H1 (cell line): ENCODE measurements at regions not wholly inside any gene's neighbourhood (a gene's known extent, or its start where the extent isn't known, plus 50 kb on each side); places are given as distances from the start of the nearest gene placed in this dataset.

Experiments
- CTCF ChIA-PET: fragments of 300-600 bp; sonication (Branson Sonifier 250); formaldehyde crosslinking; loops from one replicate; lab custom pipeline; 2021; ENCODE audit not compliant: partially characterized antibody; lab: Charles Lee
- POLR2A ChIA-PET: fragments of 300-600 bp; sonication (Branson Sonifier 250); formaldehyde crosslinking; loops from one replicate; lab custom pipeline; 2021; ENCODE audit warnings: inconsistent platforms; ENCODE audit not compliant: partially characterized antibody; lab: Charles Lee
- DNase-seq, 2 experiments: peaks; one replicate each; pipeline versions ENCODE4 v3.0.0 to v3.0.0-alpha.2; 2010 to 2022; ENCODE audit warnings: low spot score in 2 of 2, low read depth in 1 of 2, mixed read lengths in 1 of 2
- FAIRE-seq: peaks from 2 replicates; lab custom pipeline; 2011; peaks lifted over from hg19 to GRCh38; lab: Jason Lieb, UNC
- H2AFZ ChIP-seq: 2 replicates; pipeline ENCODE4 v1.8.1; 2012; ENCODE audit warnings: low read length, inconsistent platforms
- H2AK5ac ChIP-seq: 2 replicates; pipeline ENCODE4 v1.6.1; 2013; ENCODE audit warnings: low read depth, low read length
- H2BK120ac ChIP-seq: replicated peaks from 2 replicates; pipeline ENCODE3; 2013; ENCODE audit warnings: low read depth, low read length, inconsistent platforms
- H2BK12ac ChIP-seq: 2 replicates; pipeline ENCODE4 v1.6.1; 2013; ENCODE audit warnings: low read depth, low read length
- H2BK15ac ChIP-seq: 2 replicates; pipeline ENCODE4 v1.6.1; 2013; ENCODE audit warnings: low read length
- H2BK20ac ChIP-seq: 2 replicates; pipeline ENCODE4 v1.6.1; 2013; ENCODE audit warnings: low read length
- H2BK5ac ChIP-seq: 2 replicates; pipeline ENCODE4 v1.6.1; 2013; ENCODE audit warnings: low read depth, low read length
- H3K14ac ChIP-seq: 2 replicates; pipeline ENCODE4 v1.6.1; 2013; ENCODE audit warnings: inconsistent platforms; ENCODE audit not compliant: insufficient read length
- H3K18ac ChIP-seq: 2 replicates; pipeline ENCODE4 v1.6.1; 2013; ENCODE audit warnings: low read length; ENCODE audit errors: extremely low read depth
- H3K23ac ChIP-seq: 2 replicates; pipeline ENCODE4 v1.6.1; 2013; ENCODE audit warnings: inconsistent platforms; ENCODE audit not compliant: insufficient read length
- H3K23me2 ChIP-seq: 2 replicates; pipeline ENCODE4 v1.6.1; 2013; ENCODE audit warnings: low read depth, low read length
- H3K27ac ChIP-seq: 2 replicates; pipeline ENCODE4 v1.6.1; 2011; ENCODE audit warnings: low read depth, low read length, inconsistent platforms
- H3K27me3 ChIP-seq, 4 experiments: replicated peaks in 1 of 4; 1 replicate in 1 of 4; 2 replicates in 3 of 4; pipeline versions ENCODE4 v1.6.1 to v1.8.1; 2011 to 2013; ENCODE audit warnings: low read length in 3 of 4, mild to moderate bottlenecking in 3 of 4, inconsistent platforms in 2 of 4, mixed read lengths in 2 of 4, moderate library complexity in 1 of 4; ENCODE audit not compliant: control insufficient read depth in 3 of 4, insufficient read depth in 3 of 4; ENCODE audit errors: extremely low read depth in 1 of 4
- H3K36me3 ChIP-seq, 4 experiments: 2 replicates each; pipeline versions ENCODE4 v1.6.1 to v1.8.1; 2011 to 2013; ENCODE audit warnings: mild to moderate bottlenecking in 4 of 4, low read length in 3 of 4, moderate library complexity in 2 of 4, control low read depth in 1 of 4, inconsistent platforms in 1 of 4; ENCODE audit not compliant: insufficient read depth in 4 of 4, control insufficient read depth in 2 of 4
- H3K4ac ChIP-seq: replicated peaks from 2 replicates; pipeline ENCODE3; 2013; ENCODE audit warnings: low read length, low read depth, mixed read lengths, inconsistent platforms; ENCODE audit not compliant: insufficient read length
- H3K4me1 ChIP-seq, 4 experiments: replicated peaks in 1 of 4; 1 replicate in 1 of 4; 2 replicates in 3 of 4; pipeline versions ENCODE4 v1.6.1 to v1.8.1; 2011 to 2013; ENCODE audit warnings: low read length in 3 of 4, inconsistent platforms in 2 of 4, mixed read lengths in 1 of 4; ENCODE audit not compliant: insufficient read depth in 4 of 4, control insufficient read depth in 3 of 4
- H3K4me2 ChIP-seq, 2 experiments: 2 replicates each; pipeline versions ENCODE4 v1.6.1 to v1.8.1; 2011 to 2013; ENCODE audit warnings: low read depth in 2 of 2, low read length in 2 of 2, control low read depth in 1 of 2, inconsistent platforms in 1 of 2, mild to moderate bottlenecking in 1 of 2; ENCODE audit not compliant: insufficient read depth in 1 of 2
- H3K4me3 ChIP-seq, 4 experiments: fragments of 200-600, 300-600 bp in 1 of 4; sonication (generic), shearing (Covaris generic), sonication (Bioruptor Twin) in 1 of 4; 2 replicates each; pipeline versions ENCODE4 v1.5.1 to v1.8.1; 2011 to 2016; ENCODE audit warnings: low read length in 4 of 4, low read depth in 3 of 4, control low read depth in 2 of 4, inconsistent platforms in 2 of 4, mild to moderate bottlenecking in 2 of 4, mixed read lengths in 1 of 4, moderate library complexity in 1 of 4; ENCODE audit not compliant: insufficient read depth in 2 of 4; ENCODE audit errors: extremely low read depth in 1 of 4
- H3K56ac ChIP-seq: replicated peaks from 2 replicates; pipeline ENCODE3; 2013; ENCODE audit warnings: low read depth, mild to moderate bottlenecking, mixed read lengths, low read length, inconsistent platforms; ENCODE audit not compliant: insufficient read length
- H3K79me1 ChIP-seq: 2 replicates; pipeline ENCODE4 v1.6.1; 2013; ENCODE audit warnings: low read depth, low read length, control low read depth
- H3K79me2 ChIP-seq, 2 experiments: 2 replicates each; pipeline versions ENCODE4 v1.6.1 to v1.8.1; 2012 to 2013; ENCODE audit warnings: low read length in 2 of 2, mild to moderate bottlenecking in 2 of 2, inconsistent platforms in 1 of 2; ENCODE audit not compliant: insufficient read depth in 2 of 2, control insufficient read depth in 1 of 2
- H3K9ac ChIP-seq, 4 experiments: replicated peaks in 1 of 4; 1 replicate in 1 of 4; 2 replicates in 3 of 4; pipeline versions ENCODE4 v1.6.1 to v1.8.1; 2011 to 2013; ENCODE audit warnings: low read depth in 3 of 4, low read length in 3 of 4, control low read depth in 2 of 4, mild to moderate bottlenecking in 2 of 4, moderate library complexity in 2 of 4, inconsistent platforms in 1 of 4; ENCODE audit errors: extremely low read depth in 1 of 4
- H3K9me3 ChIP-seq, 2 experiments: 2 replicates each; pipeline versions ENCODE4 v1.6.1 to v1.8.1; 2012 to 2013; ENCODE audit warnings: mild to moderate bottlenecking in 2 of 2, moderate library complexity in 2 of 2, control low read depth in 1 of 2, inconsistent platforms in 1 of 2, low read depth in 1 of 2, low read length in 1 of 2, mixed read lengths in 1 of 2; ENCODE audit not compliant: insufficient read depth in 2 of 2
- H4K20me1 ChIP-seq, 2 experiments: replicated peaks in 1 of 2; 2 replicates each; pipeline versions ENCODE3 to v1.8.1; 2011 to 2013; ENCODE audit warnings: inconsistent platforms in 2 of 2, low read length in 2 of 2, mild to moderate bottlenecking in 1 of 2; ENCODE audit not compliant: insufficient read depth in 2 of 2, control insufficient read depth in 1 of 2
- H4K5ac ChIP-seq: 2 replicates; pipeline ENCODE4 v1.6.1; 2013; ENCODE audit warnings: low read length, low read depth, mixed read lengths, inconsistent platforms; ENCODE audit not compliant: insufficient read length
- H4K8ac ChIP-seq: 2 replicates; pipeline ENCODE4 v1.8.0; 2013; ENCODE audit warnings: mild to moderate bottlenecking, moderate library complexity, low read length, inconsistent platforms; ENCODE audit not compliant: insufficient read depth; ENCODE audit errors: extremely low read depth
- H4K91ac ChIP-seq: replicated peaks from 2 replicates; pipeline ENCODE3; 2013; ENCODE audit warnings: low read length, mixed read lengths, inconsistent platforms; ENCODE audit not compliant: insufficient read length
- BCL11A ChIP-seq, 2 experiments: IDR thresholded peaks; one replicate each; pipeline ENCODE4 v1.6.1; 2011; ENCODE audit warnings: low read depth in 2 of 2, low read length in 2 of 2, mild to moderate bottlenecking in 2 of 2
- NANOG ChIP-seq: IDR thresholded peaks from 2 replicates; pipeline ENCODE4 v1.6.1; 2011; ENCODE audit warnings: low read length, low read depth, mild to moderate bottlenecking, inconsistent platforms; ENCODE audit not compliant: insufficient read depth, poor library complexity, severe bottlenecking
- WGBS, 2 experiments: shearing (Covaris generic) in 1 of 2; methylation state at CpG; one replicate each; pipeline versions ENCODE4 v1.1.6 to v1.1.7; 2013 to 2015; ENCODE audit warnings: low lambda C conversion rate in 2 of 2, mixed read lengths in 2 of 2, inconsistent platforms in 1 of 2, low coverage in 1 of 2, missing lambda C conversion rate in 1 of 2; ENCODE audit not compliant: insufficient replicate concordance in 2 of 2, insufficient coverage in 1 of 2, insufficient read length in 1 of 2; ENCODE audit errors: extremely low coverage in 1 of 2, missing lambda C conversion rate in 1 of 2; 5-methylcytosine and 5-hydroxymethylcytosine counted together
- TF ChIP-seq, protein P1 (sequence below): IDR thresholded peaks from 2 replicates; pipeline ENCODE4 v1.6.1; 2011; ENCODE audit warnings: low read length, improper control_type of control experiment

DNA sequence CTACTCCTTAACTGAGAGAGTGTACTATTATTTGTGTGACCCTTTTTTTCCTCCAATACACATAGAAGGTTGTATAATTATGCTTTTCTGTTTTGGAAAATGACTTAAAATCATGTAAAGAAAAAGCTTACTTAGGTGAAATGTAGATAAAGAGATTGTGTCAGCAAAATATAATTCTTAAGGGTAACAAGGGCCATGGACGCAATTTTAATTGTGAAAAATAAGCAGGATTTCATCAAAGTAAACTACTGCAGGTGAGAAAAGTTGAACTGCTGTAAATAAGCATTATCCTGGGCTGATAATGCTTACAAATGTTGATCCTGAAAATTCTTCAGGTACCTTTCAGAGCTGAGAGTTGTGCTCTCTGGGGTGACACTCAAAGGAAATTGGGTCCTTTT is 141.5 kb downstream of the RPIA start:
- H3K4me1 ChIP-seq: peaks cover 0 to 4% (median 0%) of the 10 kb centered on the region in 4 experiments; a peak in 2 of 7 replicates
- TF ChIP-seq BCL11A (IDR thresholded peaks at IDR 0.05; ENCODE audit: low read depth in 2 of 2, low read length in 2 of 2) (no peak), NANOG (no peak)
- TF ChIP-seq, protein P1, sequence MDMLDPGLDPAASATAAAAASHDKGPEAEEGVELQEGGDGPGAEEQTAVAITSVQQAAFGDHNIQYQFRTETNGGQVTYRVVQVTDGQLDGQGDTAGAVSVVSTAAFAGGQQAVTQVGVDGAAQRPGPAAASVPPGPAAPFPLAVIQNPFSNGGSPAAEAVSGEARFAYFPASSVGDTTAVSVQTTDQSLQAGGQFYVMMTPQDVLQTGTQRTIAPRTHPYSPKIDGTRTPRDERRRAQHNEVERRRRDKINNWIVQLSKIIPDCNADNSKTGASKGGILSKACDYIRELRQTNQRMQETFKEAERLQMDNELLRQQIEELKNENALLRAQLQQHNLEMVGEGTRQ: no peak

More for the DNA sequence above, 141.5 kb downstream of the RPIA start:
- ChIA-PET POLR2A (no interaction called here), CTCF (no interaction called here)
- FAIRE-seq (no peak), DNase-seq (no peak)
- Histone ChIP-seq H3K56ac (no peak overlapping the region), H2AFZ (no peak overlapping the region), H3K79me2 (no peaks in the 10 kb centered on the region), H3K27ac (no peak overlapping the region), H4K8ac (no peak overlapping the region), H3K23ac (no peak overlapping the region), H3K79me1 (no peaks in the 10 kb centered on the region), H3K36me3 (no peaks in the 10 kb centered on the region), H2BK120ac (no peak overlapping the region), H4K91ac (no peak overlapping the region), H3K9me3 (no peaks in the 10 kb centered on the region), H2BK5ac (no peak overlapping the region), H2BK15ac (no peak overlapping the region), H2BK12ac (no peak overlapping the region), H3K23me2 (no peaks in the 10 kb centered on the region), H3K9ac (no peak overlapping the region), H3K4me3 (no peak overlapping the region), H2BK20ac (no peak overlapping the region), H3K4me2 (no peak overlapping the region), H3K14ac (no peak overlapping the region), H4K20me1 (no peaks in the 10 kb centered on the region), H3K4ac (no peak overlapping the region), H4K5ac (no peak overlapping the region), H3K18ac (no peak overlapping the region), H2AK5ac (no peak overlapping the region), H3K27me3 (no peaks in the 10 kb centered on the region)
- WGBS, 2 experiments: 86% methylated on average over 1 of the region's 1 CpG; no CpG with 5 or more reads in 1 of the 2 experiments
